Breast epithelium (tissue), 3 donors: ENCODE measurements at regions not wholly inside any gene's neighbourhood (a gene's known extent, or its start where the extent isn't known, plus 50 kb on each side); places are given as distances from the start of the nearest gene placed in this dataset.

Source experiments
- POLR2A ChIP-seq: fragments of 450-650 bp; IDR thresholded peaks from one replicate; pipeline ENCODE4 v1.6.1; 2016; ENCODE audit warnings: antibody characterized with exemption, mild to moderate bottlenecking, moderate library complexity
- POLR2AphosphoS5 ChIP-seq, 3 donors: sonication (generic); formaldehyde crosslinking; IDR thresholded peaks; one replicate each; pipeline ENCODE4 v1.6.1; 2017; ENCODE audit warnings: antibody characterized with exemption in 3 of 3
- TF ChIP-seq, protein P1 (sequence below), 3 donors: fragments of 450-650 bp; IDR thresholded peaks; one replicate each; pipeline ENCODE4 v1.5.1; 2016 to 2017; ENCODE audit warnings: antibody characterized with exemption in 3 of 3, mild to moderate bottlenecking in 3 of 3, moderate library complexity in 3 of 3

DNA sequence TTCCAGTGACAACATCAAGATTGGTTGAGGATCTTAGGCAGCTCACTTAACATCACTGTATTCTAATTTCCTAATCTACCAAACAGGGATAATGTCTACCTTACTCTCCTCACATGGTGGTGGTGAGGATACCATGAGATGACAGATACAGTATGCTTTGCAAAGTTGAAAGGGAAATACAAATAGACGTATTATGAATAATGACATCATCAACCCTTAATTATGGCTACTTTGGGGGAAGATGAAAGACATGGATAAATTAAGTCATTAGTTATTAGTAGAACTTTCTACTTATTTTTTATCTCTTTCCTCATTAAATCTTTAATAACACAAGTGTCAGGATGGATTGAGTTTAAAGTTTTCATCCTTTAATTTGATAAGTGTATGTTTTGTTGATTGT is 532.5 kb downstream of the KLF12 start:
- TF ChIP-seq POLR2A = no peak
- TF ChIP-seq, protein P1, sequence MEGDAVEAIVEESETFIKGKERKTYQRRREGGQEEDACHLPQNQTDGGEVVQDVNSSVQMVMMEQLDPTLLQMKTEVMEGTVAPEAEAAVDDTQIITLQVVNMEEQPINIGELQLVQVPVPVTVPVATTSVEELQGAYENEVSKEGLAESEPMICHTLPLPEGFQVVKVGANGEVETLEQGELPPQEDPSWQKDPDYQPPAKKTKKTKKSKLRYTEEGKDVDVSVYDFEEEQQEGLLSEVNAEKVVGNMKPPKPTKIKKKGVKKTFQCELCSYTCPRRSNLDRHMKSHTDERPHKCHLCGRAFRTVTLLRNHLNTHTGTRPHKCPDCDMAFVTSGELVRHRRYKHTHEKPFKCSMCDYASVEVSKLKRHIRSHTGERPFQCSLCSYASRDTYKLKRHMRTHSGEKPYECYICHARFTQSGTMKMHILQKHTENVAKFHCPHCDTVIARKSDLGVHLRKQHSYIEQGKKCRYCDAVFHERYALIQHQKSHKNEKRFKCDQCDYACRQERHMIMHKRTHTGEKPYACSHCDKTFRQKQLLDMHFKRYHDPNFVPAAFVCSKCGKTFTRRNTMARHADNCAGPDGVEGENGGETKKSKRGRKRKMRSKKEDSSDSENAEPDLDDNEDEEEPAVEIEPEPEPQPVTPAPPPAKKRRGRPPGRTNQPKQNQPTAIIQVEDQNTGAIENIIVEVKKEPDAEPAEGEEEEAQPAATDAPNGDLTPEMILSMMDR (IDR thresholded peaks at IDR 0.05) = no peak
- TF ChIP-seq POLR2AphosphoS5 (IDR thresholded peaks at IDR 0.05) = no peak
